ENCODE measurements at regions not wholly inside any gene's neighbourhood (a gene's known extent, or its start where the extent isn't known, plus 50 kb on each side); places are given as distances from the start of the nearest gene placed in this dataset.

DNA sequence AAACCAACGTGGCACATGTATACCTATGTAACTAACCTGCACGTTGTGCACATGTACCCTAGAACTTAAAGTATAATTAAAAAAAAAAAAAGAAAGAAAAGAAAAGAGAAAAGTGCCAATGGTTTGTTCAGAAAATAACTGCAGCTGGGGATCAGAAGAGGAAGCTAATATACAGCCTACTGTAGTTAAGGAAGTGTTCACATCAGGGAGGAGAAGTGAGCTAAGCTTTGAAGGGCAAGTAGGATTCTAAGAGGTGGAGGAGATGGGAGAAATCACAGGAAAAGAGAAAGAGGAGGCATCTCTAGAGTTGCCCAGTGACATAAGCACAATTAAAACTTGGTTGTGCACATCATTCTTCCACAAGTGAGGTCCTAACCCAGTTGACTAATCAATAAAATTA, 214.4 kb upstream of the DTNBP1 start:
- TF ChIP-seq, protein P1, sequence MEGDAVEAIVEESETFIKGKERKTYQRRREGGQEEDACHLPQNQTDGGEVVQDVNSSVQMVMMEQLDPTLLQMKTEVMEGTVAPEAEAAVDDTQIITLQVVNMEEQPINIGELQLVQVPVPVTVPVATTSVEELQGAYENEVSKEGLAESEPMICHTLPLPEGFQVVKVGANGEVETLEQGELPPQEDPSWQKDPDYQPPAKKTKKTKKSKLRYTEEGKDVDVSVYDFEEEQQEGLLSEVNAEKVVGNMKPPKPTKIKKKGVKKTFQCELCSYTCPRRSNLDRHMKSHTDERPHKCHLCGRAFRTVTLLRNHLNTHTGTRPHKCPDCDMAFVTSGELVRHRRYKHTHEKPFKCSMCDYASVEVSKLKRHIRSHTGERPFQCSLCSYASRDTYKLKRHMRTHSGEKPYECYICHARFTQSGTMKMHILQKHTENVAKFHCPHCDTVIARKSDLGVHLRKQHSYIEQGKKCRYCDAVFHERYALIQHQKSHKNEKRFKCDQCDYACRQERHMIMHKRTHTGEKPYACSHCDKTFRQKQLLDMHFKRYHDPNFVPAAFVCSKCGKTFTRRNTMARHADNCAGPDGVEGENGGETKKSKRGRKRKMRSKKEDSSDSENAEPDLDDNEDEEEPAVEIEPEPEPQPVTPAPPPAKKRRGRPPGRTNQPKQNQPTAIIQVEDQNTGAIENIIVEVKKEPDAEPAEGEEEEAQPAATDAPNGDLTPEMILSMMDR (conservative IDR thresholded peaks at IDR 0.05 in 1 of 2, IDR thresholded peaks at IDR 0.05 in 1 of 2; ENCODE audit: extremely low read depth in 1 of 2, insufficient read depth in 1 of 2, low read depth in 1 of 2, low read length in 2 of 2), result no peak
- no peak for TF ChIP-seq EZH2 (IDR thresholded peaks at IDR 0.05; ENCODE audit: borderline replicate concordance, low read length)

Measured in mammary epithelial cell (primary cell).